GM19328 (cell line): ENCODE measurements at regions not wholly inside any gene's neighbourhood (a gene's known extent, or its start where the extent isn't known, plus 50 kb on each side); places are given as distances from the start of the nearest gene placed in this dataset.

Source experiments
- ATAC-seq: cut with Tn5 transposase; IDR thresholded peaks from one replicate; pipeline ENCODE4 v1.9.1; 2021; ENCODE audit warnings: mild to moderate bottlenecking, moderate library complexity; ENCODE audit not compliant: unreplicated experiment

DNA sequence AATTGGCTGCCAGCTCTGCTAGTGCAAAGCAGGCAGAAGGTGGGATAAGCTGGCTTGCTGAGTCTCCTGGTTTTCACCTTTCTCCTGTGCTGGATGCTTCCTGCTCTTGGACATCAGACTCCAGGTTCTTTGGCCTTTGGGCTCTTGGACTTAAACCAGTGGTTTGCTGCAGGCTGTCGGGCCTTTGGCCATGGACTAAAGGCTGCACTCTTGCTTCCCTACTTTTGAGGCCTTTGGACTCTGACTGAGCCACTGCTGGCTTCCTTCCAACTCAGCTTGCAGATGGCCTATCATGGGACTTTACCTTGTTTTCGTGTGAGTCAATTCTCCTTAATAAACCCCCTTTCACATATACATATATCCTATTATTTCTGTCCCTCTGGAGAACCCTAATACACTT lies 1293.9 kb upstream of the CDH6 start:
- ATAC-seq: no peak

DNA sequence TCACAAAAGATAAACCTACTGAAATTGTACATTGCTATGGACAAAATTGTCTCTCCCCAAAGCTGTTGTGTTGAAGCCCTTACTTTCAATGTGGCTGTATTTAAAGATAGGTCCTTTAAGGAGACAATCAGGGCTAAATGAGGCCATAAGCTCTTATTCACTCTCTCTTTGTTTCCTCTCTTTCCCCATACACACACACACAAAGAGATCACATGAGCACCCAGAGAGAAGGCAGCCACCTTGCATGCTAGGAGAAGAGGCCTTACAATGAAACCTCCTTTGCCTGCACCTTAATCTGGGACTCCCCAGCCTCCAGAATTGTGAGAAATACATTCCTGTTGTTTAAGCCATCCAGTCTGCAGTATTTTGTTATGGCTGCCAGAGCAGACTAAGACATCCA lies 1295.6 kb upstream of the CDH6 start:
- no peak for ATAC-seq

DNA sequence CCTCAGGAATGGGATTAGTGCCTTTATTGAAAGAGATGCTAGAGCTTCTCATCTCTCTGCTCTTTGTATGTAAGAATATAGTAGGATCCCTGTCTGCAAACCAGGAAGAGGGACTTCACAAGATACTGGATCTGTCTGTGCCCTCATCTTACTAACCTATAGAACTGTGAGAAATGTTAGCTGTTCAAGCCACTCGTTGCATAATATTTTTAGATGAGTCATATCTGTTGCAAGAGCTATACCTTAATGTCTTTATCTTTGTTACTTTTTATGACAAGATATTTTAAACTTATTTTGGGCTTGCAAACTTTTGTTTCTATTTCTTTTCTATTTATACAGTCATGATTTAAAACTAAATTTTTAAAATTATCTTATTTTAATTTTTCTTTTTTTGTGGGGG lies 1296.8 kb upstream of the CDH6 start:
- ATAC-seq: no peak

DNA sequence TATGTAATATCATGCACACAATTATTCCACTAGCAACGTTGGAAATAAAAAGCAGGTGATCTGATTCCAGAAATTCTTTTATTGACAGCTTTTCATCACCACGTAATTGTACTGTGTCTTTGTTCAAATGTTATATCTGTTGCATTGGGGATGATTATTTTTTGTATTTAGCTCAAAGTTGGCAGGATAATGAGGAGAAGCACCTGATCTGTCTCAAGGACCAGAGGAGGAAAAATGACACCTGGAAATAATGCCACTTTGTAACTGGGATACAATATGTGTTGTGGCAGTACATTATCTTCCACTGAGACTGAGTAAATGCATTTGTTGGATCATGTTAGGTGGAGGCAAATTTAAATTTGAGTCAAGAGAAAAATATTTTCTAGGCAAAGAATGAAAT lies 1298.8 kb upstream of the CDH6 start:
- no peak for ATAC-seq

DNA sequence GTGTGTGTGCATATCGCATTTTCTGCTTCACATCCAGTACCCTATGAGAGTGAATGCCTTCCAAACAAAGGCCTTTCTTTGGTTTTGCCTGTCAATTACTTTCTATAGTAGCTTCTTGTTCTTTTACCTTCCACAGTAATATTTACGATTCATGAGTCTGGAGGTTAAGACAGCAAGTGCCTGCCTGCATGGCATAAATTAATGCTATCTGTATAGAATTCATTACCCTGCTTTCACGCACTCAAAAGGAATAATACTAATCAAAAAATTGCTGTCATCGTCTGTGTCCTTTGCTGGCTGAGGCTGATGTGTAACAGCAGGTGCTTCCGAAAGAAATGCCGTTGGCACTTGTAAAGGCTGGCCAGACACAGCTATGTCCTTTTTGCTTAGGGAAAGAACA lies 1304.4 kb upstream of the CDH6 start:
- no peak for ATAC-seq

DNA sequence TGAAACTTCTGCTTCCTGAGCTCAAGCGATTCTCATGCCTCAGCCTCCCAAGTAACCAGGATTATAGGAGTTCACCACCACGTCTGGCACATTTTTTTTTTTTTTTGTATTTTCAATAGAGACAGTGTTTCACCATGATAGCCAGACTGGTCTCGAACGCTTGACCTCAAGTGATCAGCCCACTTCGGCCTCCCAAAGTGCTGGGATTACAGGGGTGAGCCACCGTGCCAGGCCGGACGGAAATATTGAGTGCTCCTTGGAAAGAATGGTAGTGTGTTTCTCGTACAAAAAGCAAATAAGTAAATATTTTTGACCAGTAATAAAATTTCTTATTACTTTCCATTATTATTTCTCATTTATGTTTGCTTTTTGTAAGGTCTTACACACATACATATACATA lies 1307.9 kb upstream of the CDH6 start:
- ATAC-seq: no peak

DNA sequence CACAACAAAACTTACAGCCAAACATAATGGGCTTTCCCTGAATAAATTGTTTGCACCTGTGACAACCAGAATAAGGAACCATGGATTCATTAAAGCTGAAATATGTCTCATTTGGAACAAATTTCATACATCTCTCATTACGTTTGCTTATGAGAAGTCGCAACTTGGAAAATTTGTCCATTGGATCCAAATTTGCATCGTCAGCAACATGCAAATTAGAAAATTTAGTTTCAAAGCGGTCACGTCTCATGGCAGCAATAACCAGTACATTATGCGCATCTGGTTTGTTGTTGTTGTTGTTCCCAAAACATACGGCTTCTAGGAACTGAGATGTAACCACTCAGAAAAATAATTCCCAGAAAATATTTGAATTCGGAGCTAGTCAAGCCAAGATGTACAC lies 1311.5 kb upstream of the CDH6 start:
- no peak for ATAC-seq

DNA sequence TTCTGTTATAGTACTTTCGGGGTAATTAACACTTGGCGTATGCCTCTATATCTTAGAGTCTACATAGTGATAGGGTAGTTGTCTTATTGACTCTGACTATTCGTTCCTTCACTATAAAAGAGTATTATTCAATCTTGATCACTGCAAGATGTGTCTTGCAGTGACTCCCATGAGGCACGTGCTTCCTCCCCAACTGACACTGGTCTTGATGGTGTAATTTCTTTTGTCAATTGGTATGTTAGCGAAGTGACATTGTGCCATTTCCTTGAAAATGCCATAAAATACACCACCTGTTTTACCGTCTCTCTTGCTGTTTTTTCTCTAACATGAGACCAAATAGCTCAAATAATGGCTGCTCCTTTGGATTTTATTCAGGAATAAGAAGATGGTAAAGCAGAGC lies 1314.1 kb upstream of the CDH6 start:
- no peak for ATAC-seq

DNA sequence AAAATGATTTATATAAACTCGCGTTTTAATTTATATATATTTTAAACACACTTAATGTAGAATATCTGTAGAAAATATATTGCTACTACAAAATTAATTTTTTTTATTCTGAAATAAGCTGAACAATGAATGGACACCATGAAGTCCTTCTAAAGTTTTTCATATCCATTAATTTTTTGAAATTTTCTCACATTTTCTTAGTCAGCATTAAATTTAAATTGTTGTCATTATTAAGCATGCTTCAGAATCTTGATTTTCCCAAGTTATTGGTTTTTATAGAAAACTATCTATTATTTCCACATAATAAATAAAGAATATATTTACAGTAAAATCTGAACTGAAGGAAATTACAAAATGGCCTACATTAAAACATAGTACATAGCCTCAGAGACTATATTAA lies 1314.9 kb upstream of the CDH6 start:
- no peak for ATAC-seq

DNA sequence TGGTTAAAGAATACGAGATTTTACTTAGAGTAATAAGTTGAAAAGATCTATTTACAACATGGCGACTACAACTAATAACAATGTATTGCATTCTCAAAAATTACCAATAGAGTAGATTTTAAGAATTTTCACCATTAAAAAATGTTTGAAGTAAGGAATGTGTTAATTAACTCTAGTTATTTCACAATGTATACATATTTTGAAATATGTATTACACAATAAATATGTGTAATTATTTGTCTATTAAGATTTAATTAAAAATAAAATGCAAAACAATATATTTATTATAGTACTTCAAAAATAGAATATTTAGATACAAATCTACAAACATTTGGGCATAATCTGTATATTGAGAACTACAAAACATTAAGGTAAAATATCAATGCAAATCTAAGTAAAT lies 1326.3 kb upstream of the CDH6 start:
- no peak for ATAC-seq

DNA sequence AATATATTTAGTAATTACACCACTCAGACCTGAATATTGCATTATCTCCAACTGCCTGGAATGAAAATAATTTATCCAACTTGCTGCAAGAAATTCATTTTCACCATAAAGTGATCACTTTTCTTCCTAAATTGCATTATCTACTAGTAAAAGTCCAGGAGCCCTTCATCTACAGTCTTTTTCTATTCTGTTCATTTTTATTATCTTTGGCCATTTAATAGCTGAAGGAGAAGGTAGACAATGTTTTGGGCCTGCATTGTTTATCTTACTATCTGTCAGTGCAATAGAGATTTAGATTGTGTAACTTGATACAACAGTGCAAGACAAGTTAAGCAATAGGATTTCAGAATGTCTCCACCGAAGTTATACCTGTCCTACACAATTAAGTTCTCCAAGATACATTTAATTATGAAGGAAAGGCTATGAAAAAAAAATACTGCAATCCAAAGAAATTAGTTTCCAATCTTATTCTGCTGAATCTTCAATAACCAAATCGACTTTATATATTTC lies 1339.7 kb upstream of the CDH6 start:
- no peak for ATAC-seq

DNA sequence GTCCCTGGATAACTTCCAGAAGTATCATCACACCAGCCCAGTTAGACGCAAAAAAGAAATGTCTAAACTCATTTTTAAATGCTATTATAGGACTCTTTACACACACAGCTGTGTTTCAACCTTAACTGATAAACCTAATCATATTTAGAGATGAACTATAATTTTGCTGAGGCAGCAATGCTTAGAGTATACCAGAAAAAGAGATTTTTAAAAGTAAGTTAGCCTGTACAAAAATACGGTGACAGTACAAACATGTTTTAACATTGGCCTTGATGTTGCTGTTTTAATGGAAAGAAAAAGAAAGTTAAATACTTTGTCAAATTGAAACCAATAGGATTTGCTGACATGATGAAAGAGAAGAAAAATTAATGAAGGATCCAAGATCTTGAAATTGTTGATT lies 1341.2 kb upstream of the CDH6 start:
- ATAC-seq: no peak

DNA sequence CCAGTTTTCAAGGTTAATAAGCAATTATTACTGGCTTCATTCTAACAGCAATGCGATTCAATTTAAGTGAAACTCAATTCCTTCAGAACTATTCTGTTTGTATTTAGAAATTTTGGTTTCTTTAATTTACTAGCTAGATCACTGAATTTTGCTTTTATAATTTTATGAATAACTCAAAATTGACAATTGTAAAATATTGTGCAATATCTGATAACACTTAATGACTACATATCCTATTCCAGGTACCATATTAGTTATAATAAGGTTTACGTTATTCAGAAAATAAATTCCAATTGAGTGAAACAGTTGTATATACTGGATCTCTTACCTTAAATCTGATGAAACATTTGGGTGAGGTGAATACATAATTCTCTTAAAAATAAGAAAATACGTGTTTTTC lies 1348.3 kb upstream of the CDH6 start:
- no peak for ATAC-seq

DNA sequence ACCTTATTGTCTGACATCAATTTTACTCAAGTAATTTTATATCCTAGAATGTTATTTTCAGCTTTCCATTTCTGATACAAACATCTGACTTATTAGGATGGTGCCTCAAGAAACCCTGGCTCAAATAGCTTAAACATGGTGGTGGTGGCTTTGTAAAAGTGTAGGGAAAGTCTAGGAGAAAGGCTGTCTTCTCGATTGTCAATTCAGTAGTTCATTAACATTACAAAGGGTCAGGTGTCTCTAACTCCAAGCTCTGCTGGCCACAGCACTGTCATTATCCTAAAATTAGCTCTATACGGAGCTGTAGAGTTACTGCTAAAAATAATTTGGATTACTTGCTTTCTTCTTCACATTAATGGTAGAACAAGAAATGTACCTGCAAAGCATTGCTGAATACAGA lies 1360.1 kb upstream of the CDH6 start:
- no peak for ATAC-seq

DNA sequence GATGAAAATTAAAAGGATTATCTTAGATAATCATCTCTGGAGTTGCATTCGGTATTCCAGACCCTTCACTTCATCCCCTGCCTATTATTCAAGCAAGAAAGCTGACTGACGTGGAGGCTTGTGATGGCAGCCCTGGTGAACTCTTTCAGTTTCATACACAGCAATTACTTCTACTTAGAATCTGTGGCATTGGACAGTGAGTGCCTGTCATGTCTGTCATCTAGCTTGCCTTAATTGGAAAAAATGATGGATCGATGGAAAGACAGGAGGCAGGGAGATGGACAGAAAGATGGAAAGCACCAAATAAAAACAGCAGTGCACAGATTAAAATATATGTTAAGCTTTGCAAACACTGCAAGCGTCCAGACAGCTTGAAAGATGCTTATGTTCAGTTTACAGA lies 1371.0 kb upstream of the CDH6 start:
- no peak for ATAC-seq

DNA sequence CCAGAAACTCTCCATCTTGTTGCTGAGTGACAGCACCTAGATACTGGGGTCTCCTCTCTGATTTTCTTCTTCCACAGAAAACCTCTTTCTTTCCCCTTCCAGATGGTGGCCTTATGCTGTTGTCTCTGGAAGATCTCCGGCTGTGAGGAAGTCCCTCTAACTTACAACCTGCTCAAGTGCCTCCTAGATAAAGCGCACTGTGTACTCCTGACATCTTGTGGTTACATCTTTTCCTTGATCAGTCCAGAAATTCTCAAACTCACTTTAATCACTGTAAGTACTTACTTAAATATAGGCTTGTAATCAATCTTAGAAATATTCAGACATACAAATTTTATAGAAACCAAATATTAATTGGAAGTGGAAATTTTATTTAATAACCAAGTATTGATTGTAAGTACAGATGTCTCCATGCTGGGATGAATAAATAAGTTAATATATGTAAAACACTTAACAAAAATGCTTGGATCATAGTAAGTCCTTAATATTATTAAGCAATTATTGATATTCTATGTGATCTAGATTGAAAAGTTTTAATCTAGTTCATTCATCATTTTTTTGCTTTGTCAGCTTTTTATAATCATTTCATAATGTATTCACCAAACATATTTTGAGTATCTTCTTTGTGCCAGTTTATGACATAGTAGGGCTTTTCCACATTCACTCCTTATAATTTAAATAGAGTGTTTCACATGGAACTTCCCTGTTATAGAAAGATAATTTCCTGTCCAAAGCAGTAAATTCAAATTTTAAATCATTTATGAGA lies 1381.4 kb upstream of the CDH6 start:
- ATAC-seq: no peak

DNA sequence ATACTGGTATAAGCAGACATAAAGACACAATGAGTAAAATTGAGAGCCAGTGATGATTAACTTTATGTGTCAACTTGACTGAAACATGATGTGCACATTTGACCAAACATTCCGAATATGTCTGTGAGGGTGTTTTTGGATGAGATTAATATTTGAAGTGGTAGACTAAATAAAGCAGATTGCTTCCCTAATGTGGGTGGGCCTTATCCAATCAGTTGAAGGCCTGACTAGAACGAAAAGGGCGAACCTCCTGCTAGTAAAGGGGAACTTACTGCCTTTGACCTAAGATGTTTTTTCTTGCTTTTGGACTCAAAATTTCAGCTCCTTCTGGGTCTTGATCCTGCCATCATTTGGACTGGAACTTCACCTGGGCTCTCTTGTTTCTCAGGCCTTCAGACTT lies 1387.7 kb upstream of the CDH6 start:
- no peak for ATAC-seq

DNA sequence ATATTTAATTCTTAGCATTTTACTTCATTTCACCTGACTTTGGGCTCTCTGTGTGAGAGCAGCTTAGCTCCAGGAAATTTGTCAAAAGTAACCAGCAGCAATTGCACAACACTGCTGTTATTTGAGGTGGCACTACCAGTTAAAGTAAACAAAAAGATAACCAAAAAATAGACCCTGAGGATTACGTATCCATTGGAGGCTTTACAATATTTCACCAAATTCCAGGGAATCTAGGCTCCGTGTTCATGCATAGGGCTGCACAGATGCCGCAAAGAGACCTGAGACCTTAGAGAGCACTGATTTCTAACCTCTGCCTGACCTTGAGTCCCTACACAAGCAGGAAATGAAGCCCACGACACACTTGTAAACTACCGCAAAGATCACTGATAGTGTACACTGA lies 1392.7 kb upstream of the CDH6 start:
- ATAC-seq: no peak

DNA sequence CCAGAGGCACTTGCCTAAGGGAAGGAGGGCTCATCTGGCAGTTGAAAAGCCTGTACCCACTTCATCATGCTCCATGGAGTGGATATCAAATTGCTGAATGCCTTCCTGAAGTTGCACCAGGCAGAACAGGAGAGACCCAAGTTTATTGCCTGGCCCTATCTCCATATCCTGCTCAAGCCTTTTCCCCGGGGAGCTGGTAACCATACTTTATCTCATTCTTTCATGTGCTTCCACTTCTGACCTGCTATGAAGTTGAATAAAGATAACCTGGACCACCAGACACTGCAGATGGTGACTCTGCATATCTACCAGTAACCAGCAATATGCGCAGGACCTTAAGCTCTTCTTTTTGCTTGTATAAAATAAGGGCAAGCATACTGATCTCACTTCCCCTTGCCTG lies 1397.5 kb upstream of the CDH6 start:
- no peak for ATAC-seq

DNA sequence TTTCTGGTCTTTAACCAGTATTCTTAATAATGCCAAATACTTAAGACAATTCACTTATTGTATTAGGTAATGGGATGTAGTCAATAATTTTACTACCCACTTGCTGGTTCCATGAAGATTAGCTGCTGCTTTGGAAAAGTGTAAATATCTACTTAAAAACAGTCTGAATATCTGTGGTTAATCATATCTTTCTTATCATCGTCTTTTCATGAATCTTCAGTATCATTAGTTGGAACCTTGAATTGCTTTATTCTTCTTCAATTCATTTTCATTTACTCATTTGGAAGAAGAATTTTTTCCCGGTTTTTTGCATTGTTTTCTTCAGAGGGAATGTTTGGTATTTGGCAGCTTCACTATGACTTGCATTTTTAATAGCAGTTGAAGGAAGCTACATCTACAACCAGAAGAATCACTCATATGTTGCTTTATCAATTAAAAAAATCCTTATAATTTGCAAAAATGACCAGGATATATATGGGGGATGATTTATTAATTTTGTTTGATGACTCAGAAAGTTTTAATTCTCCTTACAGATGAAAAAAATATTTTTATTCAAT lies 1398.3 kb upstream of the CDH6 start:
- ATAC-seq: no peak

DNA sequence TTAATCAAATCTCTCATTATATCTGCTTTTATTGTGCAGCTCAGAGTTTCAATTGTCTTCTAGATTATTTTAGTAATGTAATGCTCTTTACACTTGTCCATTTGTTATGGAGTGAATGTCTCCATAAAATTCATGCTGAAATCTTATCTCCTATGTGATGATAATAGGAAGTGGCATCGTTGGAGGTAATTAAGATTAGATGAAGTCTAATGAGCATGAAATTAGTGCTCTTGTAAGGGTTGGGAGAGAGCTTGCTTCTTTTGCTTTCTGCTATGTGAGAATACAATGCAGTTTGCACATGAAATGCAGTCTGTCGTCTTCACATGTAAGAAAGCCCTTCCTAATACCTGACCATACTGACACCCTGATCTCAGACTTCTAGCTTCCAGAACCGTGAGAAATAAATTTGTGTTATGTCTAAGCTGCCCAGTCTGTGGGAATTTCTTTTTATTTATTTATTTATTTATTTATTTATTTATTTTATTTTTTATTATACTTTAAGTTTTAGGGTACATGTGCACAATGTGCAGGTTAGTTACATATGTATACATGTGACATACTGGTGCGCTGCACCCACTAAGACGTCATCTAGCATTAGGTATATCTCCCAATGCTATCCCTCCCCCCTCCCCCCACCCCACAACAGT lies 1399.2 kb upstream of the CDH6 start:
- ATAC-seq: no peak

DNA sequence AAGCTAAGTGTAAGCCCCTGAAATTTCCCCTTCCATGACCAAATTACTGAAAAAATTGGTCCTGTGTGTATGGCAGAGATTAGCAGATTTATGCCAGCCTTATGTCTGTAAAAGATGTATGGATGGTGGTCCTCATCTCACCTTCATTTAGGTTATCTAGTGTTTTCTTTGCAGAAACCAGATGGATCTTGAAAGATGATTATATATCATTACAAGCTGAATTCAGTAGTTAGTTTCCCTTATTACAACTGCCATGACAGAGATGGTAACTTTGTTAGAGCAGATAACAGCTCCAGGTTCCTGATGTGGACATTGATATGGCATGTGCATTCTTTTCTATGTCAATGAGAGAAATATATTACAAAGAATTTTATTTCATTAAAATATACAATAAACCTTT lies 1403.2 kb upstream of the CDH6 start:
- no peak for ATAC-seq
